K562 (cell line): ENCODE measurements at regions not wholly inside any gene's neighbourhood (a gene's known extent, or its start where the extent isn't known, plus 50 kb on each side); places are given as distances from the start of the nearest gene placed in this dataset.
"Not testable (repeated sequence)": the region's sequence is repeated elsewhere in the genome, so short reads cannot be mapped to it uniquely, and the experiment has no call there.

ENCODE experiments used
- ATAC-seq: fragments of 200-7000 bp; cut with Tn5 transposase; 3 replicates; pipeline ENCODE4 v1.9.1; 2020; ENCODE audit warnings: moderate library complexity
- BruUV-seq: library from RNA; stranded (reverse); fragments of 400-500 nt; replicated peaks from 2 replicates; lab custom pipeline; 2021; lab: Mats Ljungman, UMichigan
- CTCF ChIA-PET: fragments of 300-600 bp; formaldehyde crosslinking; extraction: SDS; loops from one replicate; lab custom pipeline; 2021; ENCODE audit warnings: low intra/inter-chr PET ratio; lab: Yijun Ruan, JAX
- POLR2A ChIA-PET: fragments of 300-600, 350-650 bp; sonication (Branson Sonifier 250); formaldehyde crosslinking; extraction: SDS; loops from one replicate; lab custom pipeline; 2021; ENCODE audit warnings: antibody characterized with exemption, inconsistent platforms; lab: Yijun Ruan, JAX
- DNase-seq, 4 experiments: peaks; one replicate each; pipeline versions ENCODE4 v3.0.0 to v3.0.0-alpha.2; 2011 to 2018; ENCODE audit warnings: low spot score in 3 of 4, mixed read lengths in 3 of 4; ENCODE audit errors: extremely low read depth in 1 of 4
- FAIRE-seq: peaks from 2 replicates; lab custom pipeline; 2011; peaks lifted over from hg19 to GRCh38; lab: Jason Lieb, UNC
- H2AFZ ChIP-seq: 2 replicates; pipeline ENCODE4 v1.6.0; 2011; ENCODE audit warnings: low read depth, low read length, control low read depth, inconsistent platforms
- H3K27ac ChIP-seq: fragments of 200-600 bp; 3 replicates; pipeline ENCODE4 v1.8.0; 2011; ENCODE audit warnings: low read depth, mild to moderate bottlenecking, control low read depth, inconsistent platforms, low read length, moderate library complexity, mixed read lengths; ENCODE audit errors: extremely low read depth
- H3K27me3 ChIP-seq, 2 experiments: fragments of 300-600 bp in 1 of 2; 2 replicates in 1 of 2; 3 replicates in 1 of 2; pipeline versions ENCODE4 v1.6.0 to v1.8.0; 2011; ENCODE audit warnings: inconsistent platforms in 2 of 2, low read length in 2 of 2, mild to moderate bottlenecking in 1 of 2, mixed read lengths in 1 of 2, moderate library complexity in 1 of 2; ENCODE audit not compliant: control insufficient read depth in 2 of 2, insufficient read depth in 2 of 2
- H3K36me3 ChIP-seq: fragments of 300-600 bp; 3 replicates; pipeline ENCODE4 v1.8.0; 2011; ENCODE audit warnings: mild to moderate bottlenecking, low read length, inconsistent platforms; ENCODE audit not compliant: control insufficient read depth, insufficient read depth
- H3K4me1 ChIP-seq, 2 experiments: fragments of 200-600 bp in 1 of 2; replicated peaks in 1 of 2; 2 replicates in 1 of 2; 3 replicates in 1 of 2; pipeline versions ENCODE4 v1.5.1 to v1.8.0; 2011; ENCODE audit warnings: inconsistent platforms in 2 of 2, low read length in 2 of 2, mild to moderate bottlenecking in 1 of 2, mixed read lengths in 1 of 2, moderate library complexity in 1 of 2; ENCODE audit not compliant: control insufficient read depth in 2 of 2, insufficient read depth in 2 of 2
- H3K4me2 ChIP-seq: 2 replicates; pipeline ENCODE4 v1.6.1; 2011; ENCODE audit warnings: low read length, control low read depth, inconsistent platforms, mixed read lengths; ENCODE audit not compliant: insufficient read depth
- H3K4me3 ChIP-seq: fragments of 200-600 bp; sonication (generic), shearing (Covaris generic); 2 replicates; pipeline ENCODE4 v1.5.1; 2016; ENCODE audit warnings: control low read depth, inconsistent platforms
- H3K79me2 ChIP-seq: fragments of 200-600 bp; 3 replicates; pipeline ENCODE4 v1.8.0; 2011; ENCODE audit warnings: low read length, inconsistent platforms; ENCODE audit not compliant: control insufficient read depth, insufficient read depth
- H3K9ac ChIP-seq, 2 experiments: 2 replicates each; pipeline versions ENCODE4 v1.6.0 to v1.6.1; 2011; ENCODE audit warnings: low read depth in 2 of 2, low read length in 2 of 2, control low read depth in 1 of 2, inconsistent platforms in 1 of 2, mild to moderate bottlenecking in 1 of 2, mixed read lengths in 1 of 2; ENCODE audit not compliant: insufficient read depth in 1 of 2
- H3K9me1 ChIP-seq: one replicate; pipeline ENCODE4 v1.6.0; 2011; ENCODE audit warnings: inconsistent platforms, mild to moderate bottlenecking, low read length, moderate library complexity; ENCODE audit not compliant: control insufficient read depth, insufficient read depth
- H3K9me3 ChIP-seq: replicated peaks from 2 replicates; pipeline ENCODE4 v1.5.1; 2011; ENCODE audit warnings: low read depth, low read length, inconsistent platforms; ENCODE audit not compliant: control insufficient read depth, insufficient read depth
- H4K20me1 ChIP-seq: replicated peaks from 2 replicates; pipeline ENCODE4 v1.6.1; 2011; ENCODE audit warnings: low read length, inconsistent platforms, mixed read lengths; ENCODE audit not compliant: control insufficient read depth, insufficient read depth
- COPS2 ChIP-seq: fragments of 450-650 bp; conservative IDR thresholded peaks from 2 replicates; pipeline ENCODE4 v1.6.1; 2016; ENCODE audit warnings: mild to moderate bottlenecking, moderate library complexity
- SLC30A9 ChIP-seq: fragments of 250-450 bp; sonication (Bioruptor Pico); IDR thresholded peaks from 2 replicates; pipeline ENCODE4 v1.8.0; 2022; ENCODE audit warnings: mild to moderate bottlenecking, moderate library complexity
- SMARCB1 ChIP-seq: IDR thresholded peaks from 2 replicates; pipeline ENCODE4 v1.6.1; 2011; ENCODE audit warnings: improper control_type of control experiment, low read depth; ENCODE audit not compliant: insufficient read length
- ZNF431 ChIP-seq: sonication (generic); formaldehyde crosslinking; IDR thresholded peaks from 2 replicates; pipeline ENCODE4 v1.8.0; 2022; ENCODE audit warnings: mild to moderate bottlenecking, missing genetic modification reagents
- WGBS: fragments of 100-300 bp; shearing (Covaris generic); methylation state at CpG from one replicate; pipeline ENCODE4 v1.1.6; 2016; ENCODE audit warnings: low coverage, mixed read lengths; ENCODE audit not compliant: insufficient coverage; ENCODE audit errors: missing lambda C conversion rate; 5-methylcytosine and 5-hydroxymethylcytosine counted together
- in situ Hi-C: fragments of 300-500 bp; cut with MboI; formaldehyde crosslinking; loops from 4 replicates; pipeline ENCODE4 v1.15.0; 2018; ENCODE audit warnings: inconsistent platforms, mixed read lengths
- intact Hi-C: fragments of 100-400 bp; cut with micrococcal nuclease; formaldehyde crosslinking; loops from 2 replicates; pipeline ENCODE4 v1.14.2; 2022

DNA sequence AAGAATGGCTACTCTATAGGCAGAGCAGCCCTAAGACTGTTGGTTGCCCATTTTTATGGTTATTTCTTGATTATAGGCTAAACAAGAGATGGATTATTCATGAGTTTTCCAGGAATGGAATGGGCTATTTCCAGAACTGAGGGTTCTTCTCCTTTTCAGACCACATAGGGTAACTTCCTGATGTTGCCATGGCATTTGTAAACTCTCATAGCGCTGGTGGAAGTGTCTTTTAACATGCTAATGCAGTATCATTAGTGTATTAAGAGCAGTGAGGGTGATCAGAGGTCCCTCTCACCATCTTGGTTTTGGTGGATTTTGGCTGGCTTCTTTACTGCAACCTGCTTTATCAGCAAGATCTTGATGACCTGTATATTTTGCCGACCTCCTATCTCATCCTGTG is 904.6 kb upstream of the FBXO33 start:
- Histone ChIP-seq H3K9me3 (no peaks in the 10 kb centered on the region), H3K79me2 (no peaks in the 10 kb centered on the region), H3K9me1 (no peaks in the 10 kb centered on the region), H3K36me3 (no peaks in the 10 kb centered on the region), H3K4me2 (no peak overlapping the region), H3K27me3 (no peaks in the 10 kb centered on the region), H4K20me1 (no peaks in the 10 kb centered on the region), H3K4me3 (no peak overlapping the region), H3K27ac (no peak overlapping the region), H3K4me1 (no peaks in the 10 kb centered on the region), H3K9ac (no peak overlapping the region), H2AFZ (no peak overlapping the region)
- no peak for DNase-seq
- intact Hi-C loops: no loop called here
- 0% methylated on average over 2 of the region's 2 CpGs for WGBS
- in situ Hi-C loops: no loop called here
- no peak for FAIRE-seq
- no peak for TF ChIP-seq ZNF431 (CRISPR knock-in tag)
- TF ChIP-seq SLC30A9 (CRISPR knock-in tag): no peak
- TF ChIP-seq SMARCB1: no peak
- no peak for TF ChIP-seq COPS2
- no TSS peak for BruUV-seq
- ChIA-PET POLR2A (no interaction called here), CTCF (no interaction called here)
- no peak for ATAC-seq

GRCh38 chr14:40326519-40326918 is 894.3 kb upstream of the FBXO33 start:
- BruUV-seq, H3K79me2 ChIP-seq, H3K9me1 ChIP-seq, H3K4me2 ChIP-seq, H4K20me1 ChIP-seq, H3K9me3 ChIP-seq, H3K36me3 ChIP-seq, H3K27me3 ChIP-seq, ATAC-seq, DNase-seq, FAIRE-seq, H2AFZ ChIP-seq, POLR2A ChIA-PET, H3K9ac ChIP-seq, H3K4me1 ChIP-seq, in situ Hi-C loops, H3K4me3 ChIP-seq, intact Hi-C loops, H3K27ac ChIP-seq, CTCF ChIA-PET: not testable (repeated sequence)
- 0% methylated on average over 3 of the region's 9 CpGs for WGBS
